PFSK-1 (cell line): ENCODE measurements at regions not wholly inside any gene's neighbourhood (a gene's known extent, or its start where the extent isn't known, plus 50 kb on each side); places are given as distances from the start of the nearest gene placed in this dataset.

ENCODE experiments used
- POLR2AphosphoS5 ChIP-seq: IDR thresholded peaks from 2 replicates; pipeline ENCODE4 v1.6.1; 2012; ENCODE audit warnings: low read depth, mild to moderate bottlenecking, control low read depth, low read length, moderate library complexity
- SIN3A ChIP-seq: IDR thresholded peaks from 2 replicates; pipeline ENCODE4 v1.6.1; 2012; ENCODE audit warnings: mild to moderate bottlenecking, low read length, moderate library complexity, borderline replicate concordance; ENCODE audit not compliant: insufficient read depth
- TAF1 ChIP-seq: IDR thresholded peaks from 2 replicates; pipeline ENCODE4 v1.6.1; 2012; ENCODE audit warnings: low read length, control low read depth, borderline replicate concordance; ENCODE audit not compliant: insufficient read depth
- TF ChIP-seq, protein P1 (sequence below), 2 experiments: IDR thresholded peaks; 2 replicates each; pipeline versions ENCODE4 v1.6.1 to v1.8.0; 2011 to 2012; ENCODE audit warnings: low read depth in 2 of 2, low read length in 2 of 2, control low read depth in 1 of 2, inconsistent platforms in 1 of 2, mild to moderate bottlenecking in 1 of 2, moderate library complexity in 1 of 2; ENCODE audit not compliant: insufficient read depth in 1 of 2

DNA sequence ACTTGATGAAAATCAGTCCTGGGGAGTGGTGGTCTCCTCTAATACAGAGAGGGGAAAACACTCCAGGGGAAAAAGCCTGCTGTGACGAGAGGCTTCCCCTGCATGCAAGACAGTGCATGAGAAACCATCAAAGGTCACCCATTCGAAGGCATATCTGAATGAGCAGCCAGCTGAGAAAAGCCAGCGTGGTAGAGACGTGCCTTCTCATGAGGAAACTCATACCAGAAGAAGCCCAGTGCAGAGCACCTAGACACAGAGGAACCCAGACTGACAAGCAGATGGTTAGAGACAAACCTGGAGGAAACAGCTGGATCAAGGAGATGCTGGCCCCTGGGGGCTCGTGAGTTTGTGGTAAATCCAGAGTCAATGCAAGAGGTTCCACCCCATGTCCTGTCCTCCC is 534.8 kb downstream of the BRD1 start:
- TF ChIP-seq POLR2AphosphoS5 (no peak), SIN3A (no peak), TAF1 (no peak)
- TF ChIP-seq, protein P1, sequence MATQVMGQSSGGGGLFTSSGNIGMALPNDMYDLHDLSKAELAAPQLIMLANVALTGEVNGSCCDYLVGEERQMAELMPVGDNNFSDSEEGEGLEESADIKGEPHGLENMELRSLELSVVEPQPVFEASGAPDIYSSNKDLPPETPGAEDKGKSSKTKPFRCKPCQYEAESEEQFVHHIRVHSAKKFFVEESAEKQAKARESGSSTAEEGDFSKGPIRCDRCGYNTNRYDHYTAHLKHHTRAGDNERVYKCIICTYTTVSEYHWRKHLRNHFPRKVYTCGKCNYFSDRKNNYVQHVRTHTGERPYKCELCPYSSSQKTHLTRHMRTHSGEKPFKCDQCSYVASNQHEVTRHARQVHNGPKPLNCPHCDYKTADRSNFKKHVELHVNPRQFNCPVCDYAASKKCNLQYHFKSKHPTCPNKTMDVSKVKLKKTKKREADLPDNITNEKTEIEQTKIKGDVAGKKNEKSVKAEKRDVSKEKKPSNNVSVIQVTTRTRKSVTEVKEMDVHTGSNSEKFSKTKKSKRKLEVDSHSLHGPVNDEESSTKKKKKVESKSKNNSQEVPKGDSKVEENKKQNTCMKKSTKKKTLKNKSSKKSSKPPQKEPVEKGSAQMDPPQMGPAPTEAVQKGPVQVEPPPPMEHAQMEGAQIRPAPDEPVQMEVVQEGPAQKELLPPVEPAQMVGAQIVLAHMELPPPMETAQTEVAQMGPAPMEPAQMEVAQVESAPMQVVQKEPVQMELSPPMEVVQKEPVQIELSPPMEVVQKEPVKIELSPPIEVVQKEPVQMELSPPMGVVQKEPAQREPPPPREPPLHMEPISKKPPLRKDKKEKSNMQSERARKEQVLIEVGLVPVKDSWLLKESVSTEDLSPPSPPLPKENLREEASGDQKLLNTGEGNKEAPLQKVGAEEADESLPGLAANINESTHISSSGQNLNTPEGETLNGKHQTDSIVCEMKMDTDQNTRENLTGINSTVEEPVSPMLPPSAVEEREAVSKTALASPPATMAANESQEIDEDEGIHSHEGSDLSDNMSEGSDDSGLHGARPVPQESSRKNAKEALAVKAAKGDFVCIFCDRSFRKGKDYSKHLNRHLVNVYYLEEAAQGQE (IDR thresholded peaks at IDR 0.05; ENCODE audit: insufficient read depth in 1 of 2, low read depth in 2 of 2, low read length in 2 of 2), result no peak
